ENCODE measurements at regions not wholly inside any gene's neighbourhood (a gene's known extent, or its start where the extent isn't known, plus 50 kb on each side); places are given as distances from the start of the nearest gene placed in this dataset.

GRCh38 chr11:28770806-28771205, 662.6 kb downstream of the METTL15 start:
- no peak for DNase-seq

- no peak for DNase-seq
Measured at GRCh38 chr11:28767574-28767973, 659.4 kb downstream of the METTL15 start.

- no peak for DNase-seq
Measured at GRCh38 chr11:28763876-28764275, 655.7 kb downstream of the METTL15 start.

- DNase-seq: no peak
Measured at GRCh38 chr11:28763151-28763550, 655.0 kb downstream of the METTL15 start.

GRCh38 chr11:28760676-28761390, 652.6 kb downstream of the METTL15 start:
- DNase-seq: no peak

GRCh38 chr11:28759311-28759710, 651.1 kb downstream of the METTL15 start:
- DNase-seq: no peak

- no peak for DNase-seq
Measured at GRCh38 chr11:28757725-28758515, 649.7 kb downstream of the METTL15 start.

GRCh38 chr11:28756977-28757376, 648.8 kb downstream of the METTL15 start:
- no peak for DNase-seq

GRCh38 chr11:28743061-28743550, 634.9 kb downstream of the METTL15 start:
- DNase-seq: peak; percentile 11 to 17

GRCh38 chr11:28739489-28740280, 631.5 kb downstream of the METTL15 start:
- DNase-seq: no peak

GRCh38 chr11:28738549-28738948, 630.4 kb downstream of the METTL15 start:
- no peak for DNase-seq

GRCh38 chr11:28736256-28736655, 628.1 kb downstream of the METTL15 start:
- no peak for DNase-seq

GRCh38 chr11:28735511-28735910, 627.3 kb downstream of the METTL15 start:
- no peak for DNase-seq

- DNase-seq: no peak
Measured at GRCh38 chr11:28730889-28731288, 622.7 kb downstream of the METTL15 start.

GRCh38 chr11:28730336-28730735, 622.1 kb downstream of the METTL15 start:
- DNase-seq: no peak

- no peak for DNase-seq
Measured at GRCh38 chr11:28729339-28729738, 621.2 kb downstream of the METTL15 start.

GRCh38 chr11:28728666-28729065, 620.5 kb downstream of the METTL15 start:
- no peak for DNase-seq

GRCh38 chr11:28727254-28727653, 619.1 kb downstream of the METTL15 start:
- no peak for DNase-seq

GRCh38 chr11:28726432-28726831, 618.2 kb downstream of the METTL15 start:
- no peak for DNase-seq

- DNase-seq: no peak
Measured at GRCh38 chr11:28715726-28716125, 607.5 kb downstream of the METTL15 start.

GRCh38 chr11:28713850-28714249, 605.7 kb downstream of the METTL15 start:
- peak; percentile 16 to 39 for DNase-seq

- no peak for DNase-seq
Measured at GRCh38 chr11:28708075-28708474, 599.9 kb downstream of the METTL15 start.

- no peak for DNase-seq
Measured at GRCh38 chr11:28704801-28705200, 596.6 kb downstream of the METTL15 start.
